ENCODE measurements at regions not wholly inside any gene's neighbourhood (a gene's known extent, or its start where the extent isn't known, plus 50 kb on each side); places are given as distances from the start of the nearest gene placed in this dataset.

- no peak for DNase-seq (ENCODE audit: low read depth)
- in situ Hi-C loops (cut with HindIII; ENCODE audit: low pct_unique_long_range_greater_than_20kb, low sequenced_read_pairs), result no loop called here
Observed at GRCh38 chr6:47360388-47360787, 50.7 kb upstream of the TNFRSF21 start.

- in situ Hi-C loops (cut with HindIII; ENCODE audit: low pct_unique_long_range_greater_than_20kb, low sequenced_read_pairs), result no loop called here
- DNase-seq (ENCODE audit: low read depth), result no peak
Observed at GRCh38 chr6:47362857-47363461, 53.3 kb upstream of the TNFRSF21 start.

GRCh38 chr6:47363736-47364135, 54.0 kb upstream of the TNFRSF21 start:
- in situ Hi-C loops (cut with HindIII; ENCODE audit: low pct_unique_long_range_greater_than_20kb, low sequenced_read_pairs), result no loop called here
- DNase-seq (ENCODE audit: low read depth), result no peak

- in situ Hi-C loops (cut with HindIII; ENCODE audit: low pct_unique_long_range_greater_than_20kb, low sequenced_read_pairs), result no loop called here
- no peak for DNase-seq (ENCODE audit: low read depth)
Observed at GRCh38 chr6:47366335-47366890, 56.7 kb upstream of the TNFRSF21 start.

- DNase-seq (ENCODE audit: low read depth), result no peak
- in situ Hi-C loops (cut with HindIII; ENCODE audit: low pct_unique_long_range_greater_than_20kb, low sequenced_read_pairs), result no loop called here
Observed at GRCh38 chr6:47371139-47371869, 61.6 kb upstream of the TNFRSF21 start.

GRCh38 chr6:47371870-47372255, 62.2 kb upstream of the TNFRSF21 start:
- no peak for DNase-seq (ENCODE audit: low read depth)
- in situ Hi-C loops (cut with HindIII; ENCODE audit: low pct_unique_long_range_greater_than_20kb, low sequenced_read_pairs), result no loop called here

GRCh38 chr6:47372318-47372717, 62.6 kb upstream of the TNFRSF21 start:
- no peak for DNase-seq (ENCODE audit: low read depth)
- in situ Hi-C loops (cut with HindIII; ENCODE audit: low pct_unique_long_range_greater_than_20kb, low sequenced_read_pairs), result no loop called here

- no peak for DNase-seq (ENCODE audit: low read depth)
- in situ Hi-C loops (cut with HindIII; ENCODE audit: low pct_unique_long_range_greater_than_20kb, low sequenced_read_pairs), result no loop called here
Observed at GRCh38 chr6:47375426-47375825, 65.7 kb upstream of the TNFRSF21 start.

- DNase-seq (ENCODE audit: low read depth), result no peak
- in situ Hi-C loops (cut with HindIII; ENCODE audit: low pct_unique_long_range_greater_than_20kb, low sequenced_read_pairs), result no loop called here
Observed at GRCh38 chr6:47376930-47377329, 67.2 kb upstream of the TNFRSF21 start.

- DNase-seq (ENCODE audit: low read depth), result no peak
- in situ Hi-C loops (cut with HindIII; ENCODE audit: low pct_unique_long_range_greater_than_20kb, low sequenced_read_pairs), result no loop called here
Observed at GRCh38 chr6:47377971-47378370, 68.3 kb upstream of the TNFRSF21 start.

GRCh38 chr6:47379328-47379727, 69.6 kb upstream of the TNFRSF21 start:
- DNase-seq (ENCODE audit: low read depth), result no peak
- in situ Hi-C loops (cut with HindIII; ENCODE audit: low pct_unique_long_range_greater_than_20kb, low sequenced_read_pairs), result no loop called here

GRCh38 chr6:47380251-47380650, 70.5 kb upstream of the TNFRSF21 start:
- no peak for DNase-seq (ENCODE audit: low read depth)

GRCh38 chr6:47381036-47381435, 71.3 kb upstream of the TNFRSF21 start:
- in situ Hi-C loops (cut with HindIII; ENCODE audit: low pct_unique_long_range_greater_than_20kb, low sequenced_read_pairs), result no loop called here
- DNase-seq (ENCODE audit: low read depth), result no peak

More at GRCh38 chr6:47380251-47380650, 70.5 kb upstream of the TNFRSF21 start:
- in situ Hi-C loops (cut with HindIII; ENCODE audit: low pct_unique_long_range_greater_than_20kb, low sequenced_read_pairs), result no loop called here

GRCh38 chr6:47383360-47383759, 73.7 kb upstream of the TNFRSF21 start:
- DNase-seq (ENCODE audit: low read depth), result no peak
- in situ Hi-C loops (cut with HindIII; ENCODE audit: low pct_unique_long_range_greater_than_20kb, low sequenced_read_pairs), result no loop called here

- in situ Hi-C loops (cut with HindIII; ENCODE audit: low pct_unique_long_range_greater_than_20kb, low sequenced_read_pairs), result no loop called here
- no peak for DNase-seq (ENCODE audit: low read depth)
Observed at GRCh38 chr6:47391675-47392074, 82.0 kb upstream of the TNFRSF21 start.

- no peak for DNase-seq (ENCODE audit: low read depth)
- in situ Hi-C loops (cut with HindIII; ENCODE audit: low pct_unique_long_range_greater_than_20kb, low sequenced_read_pairs), result no loop called here
Observed at GRCh38 chr6:47392251-47392650, 82.5 kb upstream of the TNFRSF21 start.

- in situ Hi-C loops (cut with HindIII; ENCODE audit: low pct_unique_long_range_greater_than_20kb, low sequenced_read_pairs), result no loop called here
- DNase-seq (ENCODE audit: low read depth), result no peak
Observed at GRCh38 chr6:47396401-47397069, 81.1 kb upstream of the CD2AP start.

- no peak for DNase-seq (ENCODE audit: low read depth)
- in situ Hi-C loops (cut with HindIII; ENCODE audit: low pct_unique_long_range_greater_than_20kb, low sequenced_read_pairs), result no loop called here
Observed at GRCh38 chr6:47400581-47400980, 77.0 kb upstream of the CD2AP start.

- DNase-seq (ENCODE audit: low read depth), result no peak
- in situ Hi-C loops (cut with HindIII; ENCODE audit: low pct_unique_long_range_greater_than_20kb, low sequenced_read_pairs), result no loop called here
Observed at GRCh38 chr6:47402081-47402480, 75.5 kb upstream of the CD2AP start.
